A673 (cell line): ENCODE measurements at regions not wholly inside any gene's neighbourhood (a gene's known extent, or its start where the extent isn't known, plus 50 kb on each side); places are given as distances from the start of the nearest gene placed in this dataset.

Source experiments
- EZH2 ChIP-seq: fragments of 200-600 bp; sonication (generic); IDR thresholded peaks from 2 replicates; pipeline ENCODE4 v1.6.1; 2017; ENCODE audit warnings: borderline replicate concordance, low read depth, mild to moderate bottlenecking, mixed read lengths, antibody characterized with exemption, low read length; ENCODE audit not compliant: poor library complexity, severe bottlenecking
- TF ChIP-seq, protein P1 (sequence below): fragments of 300-800, 200-600 bp; sonication (generic); conservative IDR thresholded peaks from 2 replicates; pipeline ENCODE4 v1.5.1; 2017; ENCODE audit warnings: low read depth, mild to moderate bottlenecking, antibody characterized with exemption, low read length, moderate library complexity, mixed read lengths

DNA sequence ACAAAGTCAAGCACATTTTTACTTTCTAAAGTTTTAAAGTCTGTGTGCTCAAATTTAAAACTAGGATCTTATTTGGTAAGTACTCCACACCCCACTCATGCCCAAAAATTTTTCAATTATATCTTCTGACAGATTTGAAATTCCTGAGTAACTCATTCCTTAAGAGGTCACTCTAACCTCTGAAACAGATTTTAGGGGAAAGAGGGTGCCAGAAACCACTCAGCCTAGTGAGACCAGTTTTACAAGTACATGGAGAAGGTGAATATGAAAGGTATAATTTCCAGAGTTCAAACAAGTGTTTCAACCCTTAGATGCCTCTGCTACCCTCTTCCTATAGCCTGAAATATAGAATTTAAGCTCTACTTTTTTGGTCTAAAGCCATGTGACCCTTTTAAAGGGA, 79.2 kb downstream of the C7orf25 start:
- TF ChIP-seq, protein P1, sequence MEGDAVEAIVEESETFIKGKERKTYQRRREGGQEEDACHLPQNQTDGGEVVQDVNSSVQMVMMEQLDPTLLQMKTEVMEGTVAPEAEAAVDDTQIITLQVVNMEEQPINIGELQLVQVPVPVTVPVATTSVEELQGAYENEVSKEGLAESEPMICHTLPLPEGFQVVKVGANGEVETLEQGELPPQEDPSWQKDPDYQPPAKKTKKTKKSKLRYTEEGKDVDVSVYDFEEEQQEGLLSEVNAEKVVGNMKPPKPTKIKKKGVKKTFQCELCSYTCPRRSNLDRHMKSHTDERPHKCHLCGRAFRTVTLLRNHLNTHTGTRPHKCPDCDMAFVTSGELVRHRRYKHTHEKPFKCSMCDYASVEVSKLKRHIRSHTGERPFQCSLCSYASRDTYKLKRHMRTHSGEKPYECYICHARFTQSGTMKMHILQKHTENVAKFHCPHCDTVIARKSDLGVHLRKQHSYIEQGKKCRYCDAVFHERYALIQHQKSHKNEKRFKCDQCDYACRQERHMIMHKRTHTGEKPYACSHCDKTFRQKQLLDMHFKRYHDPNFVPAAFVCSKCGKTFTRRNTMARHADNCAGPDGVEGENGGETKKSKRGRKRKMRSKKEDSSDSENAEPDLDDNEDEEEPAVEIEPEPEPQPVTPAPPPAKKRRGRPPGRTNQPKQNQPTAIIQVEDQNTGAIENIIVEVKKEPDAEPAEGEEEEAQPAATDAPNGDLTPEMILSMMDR = no peak
- TF ChIP-seq EZH2 = no peak
